Liver (tissue), 8 donors: ENCODE measurements at regions not wholly inside any gene's neighbourhood (a gene's known extent, or its start where the extent isn't known, plus 50 kb on each side); places are given as distances from the start of the nearest gene placed in this dataset.
A peak's percentile ranks its signal among the peaks of the same experiment; 100 is the strongest.

Source experiments
- DNase-seq: peaks from one replicate; pipeline ENCODE4 v3.0.0-alpha.2; 2017; ENCODE audit warnings: low spot score
- H3K27ac ChIP-seq, 2 donors: one replicate each; pipeline ENCODE4 v1.7.0; 2013; ENCODE audit warnings: inconsistent platforms in 2 of 2, low read length in 2 of 2, control low read depth in 1 of 2, low read depth in 1 of 2, mild to moderate bottlenecking in 1 of 2
- H3K27me3 ChIP-seq, 4 donors: one replicate each; pipeline versions ENCODE4 v1.6.1 to v1.7.0; 2013; ENCODE audit warnings: low read length in 3 of 4, inconsistent platforms in 1 of 4, mild to moderate bottlenecking in 1 of 4, moderate library complexity in 1 of 4; ENCODE audit not compliant: control insufficient read depth in 4 of 4, insufficient read depth in 4 of 4
- H3K36me3 ChIP-seq, 4 donors: one replicate each; pipeline versions ENCODE4 v1.6.1 to v1.7.0; 2013; ENCODE audit warnings: low read length in 3 of 4, mild to moderate bottlenecking in 3 of 4, low read depth in 1 of 4, moderate library complexity in 1 of 4; ENCODE audit not compliant: control insufficient read depth in 4 of 4, insufficient read depth in 3 of 4
- H3K4me1 ChIP-seq, 4 donors: one replicate each; pipeline versions ENCODE4 v1.6.1 to v1.7.0; 2013; ENCODE audit warnings: low read length in 3 of 4, mild to moderate bottlenecking in 3 of 4, moderate library complexity in 1 of 4; ENCODE audit not compliant: control insufficient read depth in 4 of 4, insufficient read depth in 4 of 4
- H3K4me3 ChIP-seq, 3 donors: one replicate each; pipeline versions ENCODE4 v1.6.1 to v1.7.0; 2013; ENCODE audit warnings: low read length in 3 of 3, control low read depth in 1 of 3, low read depth in 1 of 3, mild to moderate bottlenecking in 1 of 3
- H3K9ac ChIP-seq, 2 donors: one replicate each; pipeline ENCODE4 v1.7.0; 2013; ENCODE audit warnings: low read length in 2 of 2, mild to moderate bottlenecking in 2 of 2, moderate library complexity in 2 of 2, control low read depth in 1 of 2, low read depth in 1 of 2
- H3K9me3 ChIP-seq, 4 donors: one replicate each; pipeline versions ENCODE4 v1.6.1 to v1.7.0; 2013; ENCODE audit warnings: low read length in 3 of 4; ENCODE audit not compliant: control insufficient read depth in 4 of 4
- ATF3 ChIP-seq: IDR thresholded peaks from 2 replicates; pipeline ENCODE4 v1.6.1; 2016; ENCODE audit warnings: antibody characterized with exemption
- CTCF ChIP-seq: fragments of 150-350 bp; IDR thresholded peaks from 2 replicates; pipeline ENCODE4 v1.5.1; 2017; ENCODE audit warnings: improper control_type of control experiment, low read depth, low read length; ENCODE audit not compliant: missing input control
- EGR1 ChIP-seq, 2 donors: IDR thresholded peaks; 2 replicates each; pipeline ENCODE4 v1.6.1; 2016 to 2018; ENCODE audit warnings: antibody characterized with exemption in 2 of 2, low read depth in 2 of 2
- FOXA1 ChIP-seq: IDR thresholded peaks from 2 replicates; pipeline ENCODE4 v1.6.1; 2016; ENCODE audit warnings: antibody characterized with exemption
- FOXA2 ChIP-seq: IDR thresholded peaks from 2 replicates; pipeline ENCODE4 v1.6.1; 2016; ENCODE audit warnings: antibody characterized with exemption
- GABPA ChIP-seq, 2 donors: IDR thresholded peaks in 1 of 2; conservative IDR thresholded peaks in 1 of 2; 2 replicates each; pipeline ENCODE4 v1.6.1; 2016; ENCODE audit warnings: antibody characterized with exemption in 2 of 2, mild to moderate bottlenecking in 1 of 2, moderate library complexity in 1 of 2
- HNF4A ChIP-seq, 2 donors: conservative IDR thresholded peaks; 2 replicates each; pipeline ENCODE4 v1.6.1; 2016; ENCODE audit warnings: antibody characterized with exemption in 2 of 2, mild to moderate bottlenecking in 2 of 2
- HNF4G ChIP-seq: IDR thresholded peaks from 2 replicates; pipeline ENCODE4 v1.6.1; 2016; ENCODE audit warnings: antibody characterized with exemption
- JUND ChIP-seq, 2 donors: IDR thresholded peaks; 2 replicates each; pipeline ENCODE4 v1.6.1; 2016; ENCODE audit warnings: antibody characterized with exemption in 2 of 2
- RAD21 ChIP-seq, 2 donors: IDR thresholded peaks; 2 replicates each; pipeline ENCODE4 v1.6.1; 2016; ENCODE audit warnings: antibody characterized with exemption in 2 of 2, mild to moderate bottlenecking in 2 of 2
- RXRA ChIP-seq, 2 donors: IDR thresholded peaks; 2 replicates each; pipeline ENCODE4 v1.6.1; 2017 to 2018; ENCODE audit warnings: antibody characterized with exemption in 2 of 2, mild to moderate bottlenecking in 1 of 2
- SP1 ChIP-seq: IDR thresholded peaks from 2 replicates; pipeline ENCODE4 v1.6.1; 2018; ENCODE audit warnings: antibody characterized with exemption, mild to moderate bottlenecking
- TAF1 ChIP-seq: conservative IDR thresholded peaks from 2 replicates; pipeline ENCODE4 v1.6.1; 2016; ENCODE audit warnings: antibody characterized with exemption, mild to moderate bottlenecking
- YY1 ChIP-seq: IDR thresholded peaks from 2 replicates; pipeline ENCODE4 v1.6.1; 2016; ENCODE audit warnings: antibody characterized with exemption, mild to moderate bottlenecking
- ZBTB33 ChIP-seq: IDR thresholded peaks from 2 replicates; pipeline ENCODE4 v1.6.1; 2016; ENCODE audit warnings: antibody characterized with exemption
- WGBS: extraction: QIAGEN DNeasy Blood & Tissue Kit; methylation state at CpG from one replicate; pipeline ENCODE4 v1.1.7; 2013; 5-methylcytosine and 5-hydroxymethylcytosine counted together
- TF ChIP-seq, protein P1 (sequence below): IDR thresholded peaks from 2 replicates; pipeline ENCODE4 v1.6.1; 2016; ENCODE audit warnings: antibody characterized with exemption, mild to moderate bottlenecking
- donor health status: healthy.
- donor health status: healthy.
- donor health status: healthy.
- donor health status: healthy.
- donor health status: healthy.

DNA sequence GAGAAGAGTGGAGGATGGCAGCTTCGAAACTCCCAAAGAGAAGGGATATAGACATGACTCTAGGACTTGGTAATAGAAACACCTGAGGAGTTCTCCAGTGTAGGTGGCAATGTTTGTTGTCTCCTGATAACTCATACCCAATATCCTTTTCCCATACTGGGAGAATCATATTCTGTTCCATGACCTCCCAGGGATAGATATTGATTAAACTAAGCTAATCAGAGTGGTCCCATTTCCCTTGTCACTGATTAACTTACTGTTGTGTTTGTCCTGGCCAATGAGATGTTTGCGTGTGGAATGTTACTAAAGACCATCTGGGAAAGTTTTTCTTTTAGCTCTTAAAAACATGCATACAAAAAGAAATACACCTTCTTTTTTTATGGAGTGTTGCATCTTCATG lies 85.6 kb downstream of the RPL22L1 start:
- Histone ChIP-seq H3K27me3 (no peaks in the 10 kb centered on the region), H3K4me3 (no peak overlapping the region)
- 61% methylated on average over 2 of the region's 2 CpGs for WGBS

GRCh38 chr3:170780955-170781354 lies 89.0 kb downstream of the RPL22L1 start:
- Histone ChIP-seq H3K27ac (peak overlapping the region; percentile 68 to 70), H3K4me3 (no peak overlapping the region)

More for the DNA sequence above, 85.6 kb downstream of the RPL22L1 start:
- no peak for DNase-seq
- Histone ChIP-seq H3K9ac (no peak overlapping the region), H3K27ac (no peak overlapping the region), H3K4me1 (peaks cover 0 to 24% (median 15%) of the 10 kb centered on the region in 4 donors), H3K36me3 (no peaks in the 10 kb centered on the region), H3K9me3 (no peaks in the 10 kb centered on the region)
- TF ChIP-seq SP1 (no peak), TAF1 (peak; percentile 23), EGR1 (IDR thresholded peaks at IDR 0.05; ENCODE audit: low read depth in 2 of 2) (no peak)

More at GRCh38 chr3:170780955-170781354, 89.0 kb downstream of the RPL22L1 start:
- Histone ChIP-seq H3K36me3 (no peaks in the 10 kb centered on the region), H3K9me3 (no peaks in the 10 kb centered on the region), H3K4me1 (peaks cover 0 to 24% (median 15%) of the 10 kb centered on the region in 4 donors), H3K9ac (no peak overlapping the region), H3K27me3 (no peaks in the 10 kb centered on the region)
- DNase-seq, result no peak
- TF ChIP-seq RAD21 (IDR thresholded peaks at IDR 0.05) (peak; percentile 30 to 36), ZBTB33 (peak; percentile 43), HNF4G (no peak), HNF4A (conservative IDR thresholded peaks at IDR 0.05) (peak; percentile 75 to 80), FOXA1 (peak; percentile 80), FOXA2 (peak; percentile 93), ATF3 (peak; percentile 41), SP1 (peak; percentile 81), YY1 (peak; percentile 75), GABPA (IDR thresholded peaks at IDR 0.05 in 1 of 2, conservative IDR thresholded peaks at IDR 0.05 in 1 of 2) (no peak), CTCF (no peak), JUND (IDR thresholded peaks at IDR 0.05) (peak; percentile 53 to 65), RXRA (IDR thresholded peaks at IDR 0.05) (peak; percentile 92 to 94)
- TF ChIP-seq, protein P1, sequence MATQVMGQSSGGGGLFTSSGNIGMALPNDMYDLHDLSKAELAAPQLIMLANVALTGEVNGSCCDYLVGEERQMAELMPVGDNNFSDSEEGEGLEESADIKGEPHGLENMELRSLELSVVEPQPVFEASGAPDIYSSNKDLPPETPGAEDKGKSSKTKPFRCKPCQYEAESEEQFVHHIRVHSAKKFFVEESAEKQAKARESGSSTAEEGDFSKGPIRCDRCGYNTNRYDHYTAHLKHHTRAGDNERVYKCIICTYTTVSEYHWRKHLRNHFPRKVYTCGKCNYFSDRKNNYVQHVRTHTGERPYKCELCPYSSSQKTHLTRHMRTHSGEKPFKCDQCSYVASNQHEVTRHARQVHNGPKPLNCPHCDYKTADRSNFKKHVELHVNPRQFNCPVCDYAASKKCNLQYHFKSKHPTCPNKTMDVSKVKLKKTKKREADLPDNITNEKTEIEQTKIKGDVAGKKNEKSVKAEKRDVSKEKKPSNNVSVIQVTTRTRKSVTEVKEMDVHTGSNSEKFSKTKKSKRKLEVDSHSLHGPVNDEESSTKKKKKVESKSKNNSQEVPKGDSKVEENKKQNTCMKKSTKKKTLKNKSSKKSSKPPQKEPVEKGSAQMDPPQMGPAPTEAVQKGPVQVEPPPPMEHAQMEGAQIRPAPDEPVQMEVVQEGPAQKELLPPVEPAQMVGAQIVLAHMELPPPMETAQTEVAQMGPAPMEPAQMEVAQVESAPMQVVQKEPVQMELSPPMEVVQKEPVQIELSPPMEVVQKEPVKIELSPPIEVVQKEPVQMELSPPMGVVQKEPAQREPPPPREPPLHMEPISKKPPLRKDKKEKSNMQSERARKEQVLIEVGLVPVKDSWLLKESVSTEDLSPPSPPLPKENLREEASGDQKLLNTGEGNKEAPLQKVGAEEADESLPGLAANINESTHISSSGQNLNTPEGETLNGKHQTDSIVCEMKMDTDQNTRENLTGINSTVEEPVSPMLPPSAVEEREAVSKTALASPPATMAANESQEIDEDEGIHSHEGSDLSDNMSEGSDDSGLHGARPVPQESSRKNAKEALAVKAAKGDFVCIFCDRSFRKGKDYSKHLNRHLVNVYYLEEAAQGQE, result peak; percentile 55
